Mesodermal cell (in vitro differentiated cells): ENCODE measurements at regions not wholly inside any gene's neighbourhood (a gene's known extent, or its start where the extent isn't known, plus 50 kb on each side); places are given as distances from the start of the nearest gene placed in this dataset.

ENCODE experiments used
- H3K27ac ChIP-seq: 2 replicates; pipeline ENCODE4 v1.7.0; 2013; ENCODE audit warnings: mild to moderate bottlenecking, low read depth, low read length, moderate library complexity; ENCODE audit not compliant: severe bottlenecking
- H3K36me3 ChIP-seq: 2 replicates; pipeline ENCODE4 v1.7.1; 2013; ENCODE audit warnings: mild to moderate bottlenecking, low read length, moderate library complexity; ENCODE audit not compliant: control insufficient read depth, insufficient read depth
- H3K4me1 ChIP-seq: one replicate; pipeline ENCODE4 v1.7.1; 2013; ENCODE audit warnings: mild to moderate bottlenecking, low read length; ENCODE audit not compliant: insufficient read depth, control insufficient read depth, poor library complexity, severe bottlenecking
- H3K4me3 ChIP-seq: 2 replicates; pipeline ENCODE4 v1.7.0; 2013; ENCODE audit warnings: low read length, control low read depth, mild to moderate bottlenecking; ENCODE audit not compliant: insufficient read depth, poor library complexity, severe bottlenecking; ENCODE audit errors: extremely low read depth
- H3K9me3 ChIP-seq: 2 replicates; pipeline ENCODE4 v1.7.1; 2013; ENCODE audit warnings: mild to moderate bottlenecking, low read length, moderate library complexity; ENCODE audit not compliant: control insufficient read depth
- WGBS, 2 experiments: methylation state at CpG; one replicate each; pipeline ENCODE4 v1.1.5; 2013; ENCODE audit warnings: missing lambda C conversion rate in 2 of 2; ENCODE audit not compliant: insufficient coverage in 2 of 2; 5-methylcytosine and 5-hydroxymethylcytosine counted together

DNA sequence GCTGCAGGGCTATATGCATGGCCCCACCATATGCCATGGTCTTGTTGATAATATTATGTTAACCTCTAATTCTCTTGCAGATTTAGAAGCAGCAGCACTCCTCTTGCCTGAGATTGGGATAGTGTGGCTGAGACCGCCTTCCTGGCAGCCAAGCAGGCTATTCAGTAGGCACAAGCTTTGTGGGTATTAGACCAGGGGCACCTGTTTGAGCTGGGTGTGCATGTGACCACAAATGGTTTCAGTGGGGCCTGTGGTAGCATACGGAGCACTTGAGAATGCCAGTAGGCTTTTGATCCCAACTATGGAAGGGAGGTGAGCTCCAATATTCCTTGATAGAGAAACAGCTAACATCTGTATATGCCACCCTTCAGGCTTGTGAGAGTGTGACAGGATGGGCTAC, 625.1 kb upstream of the NUDT12 start:
- peaks cover 26% of the 10 kb centered on the region for H3K9me3 ChIP-seq
- H3K4me3 ChIP-seq, result no peak overlapping the region
- WGBS, 2 experiments, result 86 to 95% methylated on average over 1 to 2 of the region's 2 CpGs
- H3K27ac ChIP-seq, result no peak overlapping the region
- H3K36me3 ChIP-seq, result no peaks in the 10 kb centered on the region
- H3K4me1 ChIP-seq, result no peaks in the 10 kb centered on the region

GRCh38 chr5:104186510-104186909, 623.9 kb upstream of the NUDT12 start:
- H3K27ac ChIP-seq, result no peak overlapping the region
- no peaks in the 10 kb centered on the region for H3K36me3 ChIP-seq
- WGBS, 2 experiments, result 78 to 89% methylated on average over 2 to 4 of the region's 4 CpGs
- no peak overlapping the region for H3K4me3 ChIP-seq
- no peaks in the 10 kb centered on the region for H3K4me1 ChIP-seq
- H3K9me3 ChIP-seq, result peaks cover 26% of the 10 kb centered on the region

- 85 to 95% methylated on average over 5 to 7 of the region's 7 CpGs for WGBS, 2 experiments
- Histone ChIP-seq H3K27ac (no peak overlapping the region), H3K9me3 (peaks cover 26% of the 10 kb centered on the region), H3K4me3 (no peak overlapping the region), H3K36me3 (no peaks in the 10 kb centered on the region), H3K4me1 (no peaks in the 10 kb centered on the region)
Observed at GRCh38 chr5:104186100-104186499, 623.5 kb upstream of the NUDT12 start.

- H3K27ac ChIP-seq, result no peak overlapping the region
- peaks cover 44% of the 10 kb centered on the region for H3K9me3 ChIP-seq
- H3K4me3 ChIP-seq, result no peak overlapping the region
- no CpG with 5 or more reads among the region's 3 CpGs for WGBS, 2 experiments
- no peaks in the 10 kb centered on the region for H3K36me3 ChIP-seq
- no peaks in the 10 kb centered on the region for H3K4me1 ChIP-seq
Observed at GRCh38 chr5:104184264-104184663, 621.7 kb upstream of the NUDT12 start.

DNA sequence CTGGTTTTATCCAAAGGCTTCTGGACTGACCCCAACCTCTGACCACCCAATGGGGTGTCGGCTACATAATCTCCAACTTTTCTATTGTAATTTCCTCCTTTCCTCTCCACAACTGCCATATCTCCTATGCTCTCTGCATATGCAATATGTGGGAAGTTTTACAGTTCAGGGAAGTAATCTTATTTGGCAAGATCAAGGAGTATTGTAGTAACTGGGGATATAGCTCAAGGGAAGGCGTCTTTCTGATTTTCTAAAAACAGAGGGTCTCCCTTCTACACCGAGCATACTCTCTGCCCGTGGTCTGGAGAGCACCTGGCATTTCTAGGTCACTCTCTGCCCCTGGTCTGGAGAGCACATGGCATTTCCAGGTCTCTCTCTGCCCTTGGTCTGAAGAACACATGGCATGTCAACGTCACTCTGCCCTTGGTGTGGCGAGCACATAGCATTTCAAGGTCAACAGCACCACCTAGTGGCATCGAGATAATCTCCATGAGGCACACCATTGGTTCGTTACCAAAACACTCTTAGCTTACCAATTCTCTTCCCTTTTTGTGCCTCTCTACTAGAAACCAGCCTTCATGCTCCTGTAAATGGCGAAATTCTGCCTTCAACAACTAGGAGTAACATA, 616.4 kb upstream of the NUDT12 start:
- no peaks in the 10 kb centered on the region for H3K36me3 ChIP-seq
- H3K9me3 ChIP-seq, result peaks cover 26% of the 10 kb centered on the region
- H3K4me3 ChIP-seq, result no peak overlapping the region
- H3K27ac ChIP-seq, result no peak overlapping the region
- no peaks in the 10 kb centered on the region for H3K4me1 ChIP-seq
- WGBS, 2 experiments, result 74 to 78% methylated on average over 7 to 8 of the region's 9 CpGs

GRCh38 chr5:104178066-104178465, 615.5 kb upstream of the NUDT12 start:
- H3K4me3 ChIP-seq, result no peak overlapping the region
- WGBS, 2 experiments, result 87% methylated on average over 4 to 7 of the region's 8 CpGs

DNA sequence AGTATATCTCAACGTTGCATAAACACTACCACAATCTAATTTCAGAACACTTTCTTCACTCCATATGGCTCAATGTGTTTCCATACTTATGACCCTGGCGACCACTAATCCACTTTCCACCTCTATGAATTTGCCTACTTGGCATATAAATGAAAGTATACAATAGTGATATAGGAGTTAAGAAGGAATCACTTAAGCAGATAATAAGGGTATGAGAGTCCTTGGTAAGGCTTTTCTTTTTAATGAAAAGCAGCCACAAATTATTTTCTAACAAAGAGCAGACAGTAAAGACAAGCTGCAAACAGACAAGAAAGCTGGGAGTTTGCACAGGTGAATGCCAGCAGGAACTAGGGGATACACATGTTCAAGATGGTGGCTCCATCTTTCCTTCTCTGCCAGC, 615.1 kb upstream of the NUDT12 start:
- no peak overlapping the region for H3K4me3 ChIP-seq
- no peaks in the 10 kb centered on the region for H3K36me3 ChIP-seq
- H3K4me1 ChIP-seq, result no peaks in the 10 kb centered on the region
- no peak overlapping the region for H3K27ac ChIP-seq
- H3K9me3 ChIP-seq, result peaks cover 26% of the 10 kb centered on the region
- no CpG with 5 or more reads among the region's 2 CpGs for WGBS, 2 experiments

More at GRCh38 chr5:104178066-104178465, 615.5 kb upstream of the NUDT12 start:
- peaks cover 26% of the 10 kb centered on the region for H3K9me3 ChIP-seq
- no peaks in the 10 kb centered on the region for H3K36me3 ChIP-seq
- no peak overlapping the region for H3K27ac ChIP-seq
- H3K4me1 ChIP-seq, result no peaks in the 10 kb centered on the region

DNA sequence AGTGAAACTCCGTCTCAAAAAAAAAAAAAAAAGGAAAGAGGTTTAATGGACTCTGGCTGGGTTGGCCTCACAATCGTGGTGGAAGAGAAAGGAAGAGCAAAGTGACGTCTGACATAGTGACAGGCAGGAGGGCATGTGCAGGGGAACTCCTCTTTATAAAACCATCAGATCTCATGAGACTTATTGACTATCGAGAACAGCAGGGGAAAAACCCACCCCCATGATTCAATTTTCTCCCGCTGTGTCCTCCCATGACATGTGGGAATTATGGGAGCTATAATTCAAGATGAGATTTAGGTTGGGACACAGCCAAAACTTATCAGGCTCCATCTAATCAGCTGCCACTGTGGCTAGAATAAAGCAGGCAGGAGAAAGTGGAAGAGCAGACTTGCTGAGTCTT, 610.4 kb upstream of the NUDT12 start:
- H3K9me3 ChIP-seq, result no peaks in the 10 kb centered on the region
- H3K4me1 ChIP-seq, result no peaks in the 10 kb centered on the region
- H3K36me3 ChIP-seq, result no peaks in the 10 kb centered on the region
- H3K4me3 ChIP-seq, result no peak overlapping the region
- WGBS, 2 experiments, result 83% methylated on average over 1 of the region's 5 CpGs; no CpG with 5 or more reads in 1 of the 2 experiments
- H3K27ac ChIP-seq, result no peak overlapping the region

DNA sequence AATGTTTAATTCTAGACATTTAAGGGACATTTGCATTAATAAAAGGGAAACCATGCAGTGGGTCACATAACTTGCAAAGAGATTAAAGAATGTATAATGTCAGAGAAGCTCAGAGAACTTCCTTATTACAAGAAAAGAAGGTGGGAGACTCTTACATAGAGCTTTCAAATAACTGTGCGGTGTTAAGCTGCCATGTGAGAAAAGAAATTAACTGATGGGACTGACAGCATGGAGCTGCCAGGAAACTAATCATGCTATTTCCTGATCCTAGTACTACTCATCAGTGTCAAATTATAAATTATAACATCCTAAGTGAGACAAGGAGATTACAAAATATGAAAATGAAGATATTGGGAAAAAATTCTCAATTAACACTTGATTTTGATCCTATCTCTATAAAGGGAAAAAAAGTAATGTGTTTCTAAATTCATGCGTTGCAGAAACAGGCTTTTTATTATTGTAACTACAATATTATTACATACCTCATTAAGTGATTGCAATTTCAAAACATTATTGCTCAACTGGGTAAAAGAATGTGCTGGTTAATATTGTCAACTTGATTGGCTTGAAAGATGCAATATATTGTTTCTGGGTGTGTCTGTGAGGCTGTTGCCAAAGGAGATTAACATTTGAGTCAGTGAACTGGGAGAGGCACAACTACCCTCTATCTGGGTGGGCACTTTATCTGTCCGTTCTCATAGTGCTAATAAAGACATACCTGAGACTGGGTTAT, 609.5 kb upstream of the NUDT12 start:
- H3K4me3 ChIP-seq, result no peak overlapping the region
- 83 to 100% methylated on average over 1 of the region's 3 CpGs for whole genome bisulfite sequencing, 2 experiments
- H3K27ac ChIP-seq, result no peak overlapping the region
- H3K9me3 ChIP-seq, result no peaks in the 10 kb centered on the region
- H3K36me3 ChIP-seq, result no peaks in the 10 kb centered on the region
- H3K4me1 ChIP-seq, result no peaks in the 10 kb centered on the region

DNA sequence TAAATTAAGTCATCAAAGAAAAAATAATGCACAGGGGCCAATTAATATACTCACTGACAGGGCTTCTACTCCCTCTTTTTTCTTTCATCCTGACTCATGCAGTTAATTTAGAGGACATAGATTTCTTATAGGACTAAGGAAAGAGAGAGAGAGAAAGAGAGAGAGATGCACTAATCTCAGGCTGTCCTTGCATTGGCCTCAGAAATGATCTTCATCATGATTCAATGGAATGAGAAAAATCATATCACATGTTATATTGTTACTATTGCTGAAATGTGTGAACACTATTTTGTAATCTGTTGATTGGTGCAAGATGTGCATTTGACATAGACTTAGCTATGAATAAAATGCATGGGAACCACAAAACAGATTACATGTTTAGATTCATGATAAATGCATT, 608.3 kb upstream of the NUDT12 start:
- Histone ChIP-seq H3K4me3 (no peak overlapping the region), H3K27ac (no peak overlapping the region), H3K9me3 (no peaks in the 10 kb centered on the region), H3K4me1 (no peaks in the 10 kb centered on the region), H3K36me3 (no peaks in the 10 kb centered on the region)

DNA sequence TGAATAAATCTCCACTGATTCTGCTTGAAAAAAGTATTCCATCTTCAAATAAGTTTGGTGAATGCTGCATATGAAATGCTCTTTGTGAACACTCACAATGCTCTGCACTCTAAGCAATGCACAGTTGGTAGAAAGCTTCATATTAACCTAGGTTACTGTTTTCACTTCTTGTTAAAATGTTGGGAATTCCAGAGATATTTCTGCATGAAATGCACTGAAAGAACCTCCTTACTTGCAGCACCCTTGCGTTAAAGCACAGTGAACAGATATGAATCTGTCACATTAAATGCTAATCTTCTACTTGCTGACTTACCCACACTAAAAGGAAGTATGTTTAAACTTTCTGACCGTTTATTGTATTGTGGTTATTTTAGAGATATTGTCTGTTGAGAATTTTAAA, 584.1 kb upstream of the NUDT12 start:
- Histone ChIP-seq H3K9me3 (no peaks in the 10 kb centered on the region), H3K4me3 (no peak overlapping the region), H3K4me1 (no peaks in the 10 kb centered on the region), H3K27ac (no peak overlapping the region), H3K36me3 (no peaks in the 10 kb centered on the region)
- WGBS, 2 experiments, result no CpG with 5 or more reads among the region's 2 CpGs
